GM12892 (cell line): ENCODE measurements at regions not wholly inside any gene's neighbourhood (a gene's known extent, or its start where the extent isn't known, plus 50 kb on each side); places are given as distances from the start of the nearest gene placed in this dataset.
"Not testable (repeated sequence)": the region's sequence is repeated elsewhere in the genome, so short reads cannot be mapped to it uniquely, and the experiment has no call there.

Source experiments
- POLR2A ChIP-seq: IDR thresholded peaks from 2 replicates; pipeline ENCODE4 v1.6.1; 2011; ENCODE audit warnings: low read depth, low read length, control low read depth
- TAF1 ChIP-seq: IDR thresholded peaks from 2 replicates; pipeline ENCODE4 v1.6.1; 2011; ENCODE audit warnings: low read depth, mild to moderate bottlenecking, control low read depth, low read length, borderline replicate concordance

DNA sequence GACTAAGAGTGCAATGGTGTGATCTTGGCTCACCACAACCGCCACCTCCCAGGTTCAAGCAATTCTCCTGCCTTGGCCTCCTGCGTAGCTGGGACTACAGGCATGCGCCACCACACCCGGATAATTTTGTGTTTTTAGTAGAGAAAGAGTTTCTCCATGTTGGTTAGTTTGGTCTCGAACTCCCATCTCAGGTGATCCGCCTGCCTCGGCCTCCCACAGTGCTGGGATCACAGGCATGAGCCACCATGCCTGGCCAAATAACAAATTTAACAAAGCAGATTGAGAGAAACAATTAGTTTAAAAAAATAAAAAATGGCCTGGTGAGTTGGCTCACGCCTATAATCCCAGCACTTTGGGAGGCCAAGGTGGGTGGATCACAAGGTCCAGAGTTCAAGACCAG, 139.6 kb upstream of the KCTD7 start:
- TF ChIP-seq POLR2A, TAF1: not testable (repeated sequence)
